OCI-LY7 (cell line): ENCODE measurements at regions not wholly inside any gene's neighbourhood (a gene's known extent, or its start where the extent isn't known, plus 50 kb on each side); places are given as distances from the start of the nearest gene placed in this dataset.

Experiments
- BruUV-seq: library from RNA; stranded (reverse); fragments of 400-500 nt; replicated peaks from 2 replicates; lab custom pipeline; 2021; lab: Mats Ljungman, UMichigan
- CTCF ChIA-PET: fragments of 300-600 bp; sonication (Branson Sonifier 250); formaldehyde crosslinking; loops from one replicate; lab custom pipeline; 2022; ENCODE audit warnings: antibody characterized with exemption; ENCODE audit not compliant: unreplicated experiment; lab: Charles Lee
- POLR2A ChIA-PET: fragments of 300-600 bp; sonication (Branson Sonifier 250); formaldehyde crosslinking; loops from one replicate; lab custom pipeline; 2022; ENCODE audit warnings: antibody characterized with exemption; lab: Charles Lee
- DNase-seq: peaks from one replicate; pipeline ENCODE4 v3.0.0-alpha.2; 2015; ENCODE audit warnings: low spot score
- H2AFZ ChIP-seq: fragments of 200-600 bp; sonication (generic), shearing (Covaris generic); 2 replicates; pipeline ENCODE4 v1.6.1; 2014; ENCODE audit warnings: mild to moderate bottlenecking, antibody characterized with exemption, low read length, moderate library complexity
- H3K27ac ChIP-seq: fragments of 200-600 bp; sonication (generic); 2 replicates; pipeline ENCODE4 v1.5.1; 2014; ENCODE audit warnings: mixed run types, low read depth, mild to moderate bottlenecking, moderate library complexity, low read length, inconsistent platforms; ENCODE audit not compliant: poor library complexity, severe bottlenecking
- H3K36me3 ChIP-seq: fragments of 200-600 bp; sonication (generic); 2 replicates; pipeline ENCODE4 v1.6.1; 2014; ENCODE audit warnings: mild to moderate bottlenecking, antibody characterized with exemption, low read length, moderate library complexity, mixed read lengths; ENCODE audit not compliant: insufficient read depth
- H3K4me1 ChIP-seq: fragments of 200-600 bp; sonication (generic); 2 replicates; pipeline ENCODE4 v1.5.1; 2014; ENCODE audit warnings: mild to moderate bottlenecking, low read length; ENCODE audit not compliant: insufficient read depth, poor library complexity, severe bottlenecking
- H3K4me2 ChIP-seq: fragments of 200-600 bp; sonication (generic); 2 replicates; pipeline ENCODE4 v1.6.1; 2014; ENCODE audit warnings: mild to moderate bottlenecking, low read length
- H3K4me3 ChIP-seq: fragments of 200-600 bp; sonication (generic); 2 replicates; pipeline ENCODE4 v1.5.1; 2014; ENCODE audit warnings: mild to moderate bottlenecking, low read depth, low read length; ENCODE audit not compliant: poor library complexity, severe bottlenecking
- H3K79me2 ChIP-seq: fragments of 200-600 bp; sonication (generic); 2 replicates; pipeline ENCODE4 v1.6.1; 2016; ENCODE audit warnings: low read depth, mild to moderate bottlenecking, low read length, moderate library complexity, mixed read lengths; ENCODE audit not compliant: insufficient read depth
- H3K9me2 ChIP-seq: fragments of 200-600 bp; sonication (generic); 2 replicates; pipeline ENCODE4 v1.6.1; 2016; ENCODE audit warnings: mild to moderate bottlenecking, low read length, mixed read lengths; ENCODE audit not compliant: insufficient read depth
- H3K9me3 ChIP-seq: fragments of 200-600 bp; sonication (generic); 2 replicates; pipeline ENCODE4 v1.6.1; 2014; ENCODE audit warnings: mild to moderate bottlenecking, mixed run types, low read length, mixed read lengths
- H4K20me1 ChIP-seq: fragments of 200-600 bp; sonication (generic); 2 replicates; pipeline ENCODE4 v1.6.1; 2014; ENCODE audit warnings: mild to moderate bottlenecking, antibody characterized with exemption, low read length, moderate library complexity, mixed read lengths; ENCODE audit not compliant: insufficient read depth
- CTCF ChIP-seq: fragments of 200-600 bp; sonication (generic); conservative IDR thresholded peaks from 2 replicates; pipeline ENCODE4 v1.5.1; 2014; ENCODE audit warnings: mild to moderate bottlenecking, antibody characterized with exemption, low read length, moderate library complexity, mixed read lengths
- EZH2phosphoT487 ChIP-seq: fragments of 200-600 bp; sonication (generic); IDR thresholded peaks from 2 replicates; pipeline ENCODE4 v1.6.1; 2018; ENCODE audit warnings: low read depth, borderline replicate concordance, mild to moderate bottlenecking, mixed run types, antibody characterized with exemption, low read length, moderate library complexity, mixed read lengths
- intact Hi-C: fragments of 100-400 bp; cut with micrococcal nuclease; formaldehyde crosslinking; loops from one replicate; pipeline ENCODE4 v1.10.0; 2022; ENCODE audit not compliant: unreplicated experiment

GRCh38 chr13:109595471-109595870 is 190.9 kb downstream of the IRS2 start:
- POLR2A ChIA-PET: no interaction called here
- no peak overlapping the region for H3K4me3 ChIP-seq
- CTCF ChIA-PET: no interaction called here
- H3K4me1 ChIP-seq: no peaks in the 10 kb centered on the region
- H2AFZ ChIP-seq: no peak overlapping the region
- no peak overlapping the region for H3K4me2 ChIP-seq
- DNase-seq: no peak
- no peaks in the 10 kb centered on the region for H3K9me3 ChIP-seq
- intact Hi-C loops: no loop called here
- no peaks in the 10 kb centered on the region for H3K79me2 ChIP-seq
- BruUV-seq: no TSS peak
- no peak overlapping the region for H3K27ac ChIP-seq
- no peaks in the 10 kb centered on the region for H4K20me1 ChIP-seq
- TF ChIP-seq EZH2phosphoT487 (no peak), CTCF (no peak)
- H3K9me2 ChIP-seq: no peaks in the 10 kb centered on the region
- no peaks in the 10 kb centered on the region for H3K36me3 ChIP-seq

GRCh38 chr13:109593230-109593629 is 193.2 kb downstream of the IRS2 start:
- H3K4me3 ChIP-seq: no peak overlapping the region
- no peak overlapping the region for H2AFZ ChIP-seq
- no peaks in the 10 kb centered on the region for H4K20me1 ChIP-seq
- no peaks in the 10 kb centered on the region for H3K9me3 ChIP-seq
- intact Hi-C loops: no loop called here
- CTCF ChIA-PET: no interaction called here
- H3K27ac ChIP-seq: no peak overlapping the region
- H3K9me2 ChIP-seq: no peaks in the 10 kb centered on the region
- POLR2A ChIA-PET: interaction anchor here (0.6 kb wide), 1 partner anchor 99 kb away, joined by 3 read pairs; no protein-coding TSS in a partner anchor
- no peaks in the 10 kb centered on the region for H3K36me3 ChIP-seq
- H3K4me2 ChIP-seq: no peak overlapping the region
- no peak for DNase-seq
- no peaks in the 10 kb centered on the region for H3K79me2 ChIP-seq
- no peaks in the 10 kb centered on the region for H3K4me1 ChIP-seq
- BruUV-seq: no TSS peak
- TF ChIP-seq EZH2phosphoT487 (no peak), CTCF (no peak)

- intact Hi-C loops: no loop called here
- no peak overlapping the region for H2AFZ ChIP-seq
- no peaks in the 10 kb centered on the region for H3K9me3 ChIP-seq
- no peak overlapping the region for H3K4me3 ChIP-seq
- TF ChIP-seq CTCF (no peak), EZH2phosphoT487 (no peak)
- no peak for DNase-seq
- ChIA-PET CTCF (no interaction called here), POLR2A (no interaction called here)
- H3K4me1 ChIP-seq: no peaks in the 10 kb centered on the region
- H3K36me3 ChIP-seq: no peaks in the 10 kb centered on the region
- H4K20me1 ChIP-seq: no peaks in the 10 kb centered on the region
- H3K27ac ChIP-seq: no peak overlapping the region
- no peaks in the 10 kb centered on the region for H3K9me2 ChIP-seq
- no peaks in the 10 kb centered on the region for H3K79me2 ChIP-seq
- H3K4me2 ChIP-seq: no peak overlapping the region
- no TSS peak for BruUV-seq
Observed at GRCh38 chr13:109592770-109593169, 193.6 kb downstream of the IRS2 start.
